HG03342 (cell line): ENCODE measurements at regions not wholly inside any gene's neighbourhood (a gene's known extent, or its start where the extent isn't known, plus 50 kb on each side); places are given as distances from the start of the nearest gene placed in this dataset.
"Not testable (repeated sequence)": the region's sequence is repeated elsewhere in the genome, so short reads cannot be mapped to it uniquely, and the experiment has no call there.

ENCODE experiments used
- ATAC-seq: cut with Tn5 transposase; IDR thresholded peaks from one replicate; pipeline ENCODE4 v1.9.1; 2021; ENCODE audit warnings: mild to moderate bottlenecking, moderate library complexity; ENCODE audit not compliant: unreplicated experiment

GRCh38 chr3:94398036-94398435, 335.2 kb downstream of the NSUN3 start:
- ATAC-seq: no peak

GRCh38 chr3:94401466-94401865, 338.6 kb downstream of the NSUN3 start:
- ATAC-seq: no peak

- ATAC-seq: no peak
These were observed 339.3 kb downstream of the NSUN3 start for GRCh38 chr3:94402126-94402525.

GRCh38 chr3:94405258-94406035, 342.6 kb downstream of the NSUN3 start:
- ATAC-seq: no peak

- ATAC-seq: no peak
These were observed 343.7 kb downstream of the NSUN3 start for GRCh38 chr3:94406595-94406994.

GRCh38 chr3:94412936-94413335, 350.1 kb downstream of the NSUN3 start:
- not testable (repeated sequence) for ATAC-seq

GRCh38 chr3:94413336-94414108, 350.7 kb downstream of the NSUN3 start:
- ATAC-seq: no peak

- no peak for ATAC-seq
These were observed 351.6 kb downstream of the NSUN3 start for GRCh38 chr3:94414418-94414817.

GRCh38 chr3:94416768-94417167, 353.9 kb downstream of the NSUN3 start:
- no peak for ATAC-seq

GRCh38 chr3:94417963-94418455, 355.1 kb downstream of the NSUN3 start:
- ATAC-seq: no peak

GRCh38 chr3:94420931-94421330, 358.1 kb downstream of the NSUN3 start:
- ATAC-seq: no peak

GRCh38 chr3:94423578-94423977, 360.7 kb downstream of the NSUN3 start:
- ATAC-seq: no peak

GRCh38 chr3:94429517-94429916, 366.7 kb downstream of the NSUN3 start:
- ATAC-seq: no peak

GRCh38 chr3:94431876-94432570, 369.2 kb downstream of the NSUN3 start:
- ATAC-seq: no peak

GRCh38 chr3:94433811-94434210, 370.9 kb downstream of the NSUN3 start:
- ATAC-seq: no peak

GRCh38 chr3:94440767-94441493, 378.1 kb downstream of the NSUN3 start:
- no peak for ATAC-seq

- no peak for ATAC-seq
These were observed 378.6 kb downstream of the NSUN3 start for GRCh38 chr3:94441494-94441847.

GRCh38 chr3:94453864-94454263, 391.0 kb downstream of the NSUN3 start:
- no peak for ATAC-seq

- no peak for ATAC-seq
These were observed 396.3 kb downstream of the NSUN3 start for GRCh38 chr3:94459167-94459566.

GRCh38 chr3:94460931-94461330, 398.1 kb downstream of the NSUN3 start:
- no peak for ATAC-seq

GRCh38 chr3:94462931-94463330, 400.1 kb downstream of the NSUN3 start:
- ATAC-seq: no peak
